ENCODE measurements at regions not wholly inside any gene's neighbourhood (a gene's known extent, or its start where the extent isn't known, plus 50 kb on each side); places are given as distances from the start of the nearest gene placed in this dataset.

GRCh38 chr20:6616421-6616820, 151.1 kb upstream of the BMP2 start:
- intact Hi-C loops (cut with micrococcal nuclease): no loop called here

- intact Hi-C loops (cut with micrococcal nuclease): no loop called here
Measured at GRCh38 chr20:6614836-6615235, 152.7 kb upstream of the BMP2 start.

GRCh38 chr20:6613280-6613861, 154.1 kb upstream of the BMP2 start:
- intact Hi-C loops (cut with micrococcal nuclease): no loop called here

- intact Hi-C loops (cut with micrococcal nuclease): no loop called here
Measured at GRCh38 chr20:6612606-6612923, 154.9 kb upstream of the BMP2 start.

- intact Hi-C loops (cut with micrococcal nuclease): no loop called here
Measured at GRCh38 chr20:6611911-6612605, 155.4 kb upstream of the BMP2 start.

- intact Hi-C loops (cut with micrococcal nuclease): no loop called here
Measured at GRCh38 chr20:6606651-6607050, 160.8 kb upstream of the BMP2 start.

- intact Hi-C loops (cut with micrococcal nuclease): no loop called here
Measured at GRCh38 chr20:6605055-6605935, 162.2 kb upstream of the BMP2 start.

GRCh38 chr20:6604179-6604578, 163.3 kb upstream of the BMP2 start:
- intact Hi-C loops (cut with micrococcal nuclease): no loop called here

- intact Hi-C loops (cut with micrococcal nuclease): no loop called here
Measured at GRCh38 chr20:6599876-6600735, 167.4 kb upstream of the BMP2 start.

- intact Hi-C loops (cut with micrococcal nuclease): no loop called here
Measured at GRCh38 chr20:6595704-6596103, 171.8 kb upstream of the BMP2 start.

GRCh38 chr20:6590891-6591637, 176.4 kb upstream of the BMP2 start:
- intact Hi-C loops (cut with micrococcal nuclease): no loop called here

- intact Hi-C loops (cut with micrococcal nuclease): no loop called here
Measured at GRCh38 chr20:6588296-6588695, 179.2 kb upstream of the BMP2 start.

GRCh38 chr20:6583134-6583738, 184.2 kb upstream of the BMP2 start:
- intact Hi-C loops (cut with micrococcal nuclease): no loop called here

- intact Hi-C loops (cut with micrococcal nuclease): no loop called here
Measured at GRCh38 chr20:6582449-6582848, 185.0 kb upstream of the BMP2 start.

- intact Hi-C loops (cut with micrococcal nuclease): no loop called here
Measured at GRCh38 chr20:6580486-6580885, 187.0 kb upstream of the BMP2 start.

GRCh38 chr20:6579824-6580223, 187.7 kb upstream of the BMP2 start:
- intact Hi-C loops (cut with micrococcal nuclease): no loop called here

GRCh38 chr20:6579417-6579816, 188.1 kb upstream of the BMP2 start:
- intact Hi-C loops (cut with micrococcal nuclease): no loop called here

GRCh38 chr20:6577451-6577850, 190.0 kb upstream of the BMP2 start:
- intact Hi-C loops (cut with micrococcal nuclease): no loop called here

- intact Hi-C loops (cut with micrococcal nuclease): no loop called here
Measured at GRCh38 chr20:6576726-6577125, 190.8 kb upstream of the BMP2 start.

- intact Hi-C loops (cut with micrococcal nuclease): no loop called here
Measured at GRCh38 chr20:6575912-6576401, 191.5 kb upstream of the BMP2 start.
